Endothelial cell of umbilical vein (primary cell): ENCODE measurements at regions not wholly inside any gene's neighbourhood (a gene's known extent, or its start where the extent isn't known, plus 50 kb on each side); places are given as distances from the start of the nearest gene placed in this dataset.
"Not testable (repeated sequence)": the region's sequence is repeated elsewhere in the genome, so short reads cannot be mapped to it uniquely, and the experiment has no call there.

Source experiments
- BruUV-seq: library from RNA; stranded (reverse); fragments of 400-500 nt; replicated peaks from 2 replicates; lab custom pipeline; 2021; lab: Mats Ljungman, UMichigan
- CTCF ChIA-PET: fragments of 300-600, 350-600 bp; sonication (Branson Sonifier 250); formaldehyde crosslinking; loops from one replicate; lab custom pipeline; 2021; ENCODE audit warnings: antibody characterized with exemption, inconsistent platforms; lab: Charles Lee
- POLR2A ChIA-PET: fragments of 300-600, 350-600 bp; sonication (Branson Sonifier 250); formaldehyde crosslinking; loops from one replicate; lab custom pipeline; 2021; ENCODE audit warnings: antibody characterized with exemption, inconsistent platforms; lab: Charles Lee
- DNase-seq: peaks from one replicate; pipeline ENCODE4 v3.0.0-alpha.2; 2011; ENCODE audit warnings: low read depth, low spot score
- FAIRE-seq: peaks from 2 replicates; lab custom pipeline; 2011; peaks lifted over from hg19 to GRCh38; lab: Jason Lieb, UNC
- H2AFZ ChIP-seq: 2 replicates; pipeline ENCODE4 v1.6.0; 2012; ENCODE audit warnings: low read depth, low read length, control low read depth, inconsistent platforms
- H3K27ac ChIP-seq: 2 replicates; pipeline ENCODE4 v1.5.1; 2011; ENCODE audit warnings: low read depth, mild to moderate bottlenecking, control low read depth, low read length, moderate library complexity; ENCODE audit not compliant: insufficient read depth
- H3K27me3 ChIP-seq, 2 experiments: 2 replicates each; pipeline versions ENCODE4 v1.6.0 to v1.6.1; 2011; ENCODE audit warnings: low read length in 2 of 2, mixed read lengths in 1 of 2; ENCODE audit not compliant: control insufficient read depth in 2 of 2, insufficient read depth in 2 of 2
- H3K36me3 ChIP-seq, 2 experiments: 2 replicates in 1 of 2; 3 replicates in 1 of 2; pipeline ENCODE4 v1.5.1; 2011; ENCODE audit warnings: low read length in 2 of 2, mild to moderate bottlenecking in 1 of 2, moderate library complexity in 1 of 2; ENCODE audit not compliant: control insufficient read depth in 2 of 2, insufficient read depth in 2 of 2; ENCODE audit errors: extremely low read depth in 1 of 2
- H3K4me1 ChIP-seq: 3 replicates; pipeline ENCODE4 v1.5.1; 2011; ENCODE audit warnings: mild to moderate bottlenecking, low read length; ENCODE audit not compliant: control insufficient read depth, insufficient read depth; ENCODE audit errors: extremely low read depth
- H3K4me2 ChIP-seq: 2 replicates; pipeline ENCODE4 v1.6.1; 2011; ENCODE audit warnings: low read length, control low read depth, mixed read lengths; ENCODE audit not compliant: insufficient read depth
- H3K4me3 ChIP-seq, 3 experiments: fragments of 200-600 bp in 1 of 3; sonication (generic), shearing (Covaris generic) in 1 of 3; replicated peaks in 1 of 3; 2 replicates each; pipeline ENCODE4 v1.5.1; 2011 to 2016; ENCODE audit warnings: control low read depth in 3 of 3, low read length in 3 of 3, mild to moderate bottlenecking in 2 of 3, inconsistent platforms in 1 of 3, low read depth in 1 of 3, moderate library complexity in 1 of 3; ENCODE audit not compliant: insufficient read depth in 1 of 3
- H3K79me2 ChIP-seq: 2 replicates; pipeline ENCODE4 v1.6.0; 2012; ENCODE audit warnings: low read length, inconsistent platforms; ENCODE audit not compliant: control insufficient read depth, insufficient read depth
- H3K9ac ChIP-seq: replicated peaks from 2 replicates; pipeline ENCODE3; 2011; ENCODE audit warnings: low read length, control low read depth; ENCODE audit not compliant: insufficient read depth; ENCODE audit errors: extremely low read depth
- H3K9me1 ChIP-seq: replicated peaks from 3 replicates; pipeline ENCODE4 v1.6.0; 2011; ENCODE audit warnings: mild to moderate bottlenecking, low read length; ENCODE audit not compliant: control insufficient read depth, insufficient read depth; ENCODE audit errors: extremely low read depth
- H3K9me3 ChIP-seq: replicated peaks from 2 replicates; pipeline ENCODE4 v1.5.1; 2012; ENCODE audit warnings: low read length, inconsistent platforms; ENCODE audit not compliant: control insufficient read depth, insufficient read depth
- H4K20me1 ChIP-seq: replicated peaks from 2 replicates; pipeline ENCODE3; 2011; ENCODE audit warnings: mild to moderate bottlenecking, low read length; ENCODE audit not compliant: control insufficient read depth, insufficient read depth; ENCODE audit errors: extremely low read depth
- dilution Hi-C: fragments of 300-500 bp; cut with MboI; formaldehyde crosslinking; loops from one replicate; pipeline ENCODE4 v1.15.0; 2019; ENCODE audit warnings: low sequenced_read_pairs; ENCODE audit not compliant: extremely low pct_ligation_motif_present
- intact Hi-C: fragments of 100-400 bp; cut with micrococcal nuclease; formaldehyde crosslinking; loops from one replicate; pipeline ENCODE4 v1.10.0; 2022

DNA sequence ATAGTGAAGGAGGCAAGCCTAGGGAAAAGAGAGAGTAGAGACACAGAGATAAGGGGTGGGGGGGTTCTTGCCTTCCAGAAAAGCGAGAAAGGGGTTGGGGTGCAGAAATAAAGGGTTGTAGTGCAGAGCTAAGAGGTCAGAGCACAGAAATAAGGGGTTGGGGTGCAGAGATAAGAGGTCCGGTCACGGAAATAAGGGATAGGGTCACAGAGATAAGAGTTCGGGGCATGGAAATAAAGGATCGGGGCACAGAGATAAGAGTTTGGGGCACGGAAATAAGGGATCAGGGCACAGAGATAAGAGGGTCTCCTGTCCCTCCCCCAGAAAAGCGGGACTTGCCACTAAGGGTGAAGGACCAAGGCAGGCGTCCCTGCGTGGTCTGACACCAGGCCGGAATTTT, 222.0 kb downstream of the OTOP1 start:
- BruUV-seq, result not testable (repeated sequence)

DNA sequence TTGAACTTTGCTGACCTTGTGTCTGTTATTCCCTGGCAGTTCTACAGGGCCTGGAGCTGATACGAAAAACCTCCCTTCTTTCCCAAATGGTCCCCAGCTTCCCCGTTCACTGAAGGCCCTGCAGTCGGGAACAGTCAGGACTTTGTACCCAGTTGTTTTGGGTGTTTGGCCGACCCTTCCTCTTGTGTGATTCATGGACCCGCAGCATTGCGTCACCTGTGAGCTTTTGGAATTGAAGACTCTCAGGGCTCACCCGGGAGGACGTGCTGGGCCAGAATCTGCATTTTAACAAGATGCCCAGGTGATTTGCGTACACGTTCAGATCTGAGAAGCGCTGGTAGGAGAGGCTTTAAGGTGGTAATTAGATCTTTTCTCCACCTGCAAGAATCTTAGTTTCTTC, 220.4 kb downstream of the OTOP1 start:
- H3K9me3 ChIP-seq, BruUV-seq, H3K27ac ChIP-seq, H3K4me2 ChIP-seq, H3K9me1 ChIP-seq, FAIRE-seq, H3K9ac ChIP-seq, H3K36me3 ChIP-seq, intact Hi-C loops, POLR2A ChIA-PET, H3K4me1 ChIP-seq, DNase-seq, H3K79me2 ChIP-seq, H3K27me3 ChIP-seq, H4K20me1 ChIP-seq, H2AFZ ChIP-seq, CTCF ChIA-PET, dilution Hi-C loops, H3K4me3 ChIP-seq: not testable (repeated sequence)

More for the DNA sequence above, 222.0 kb downstream of the OTOP1 start:
- H3K27ac ChIP-seq, intact Hi-C loops, CTCF ChIA-PET, H3K4me1 ChIP-seq, dilution Hi-C loops, H4K20me1 ChIP-seq, H3K27me3 ChIP-seq, H3K9ac ChIP-seq, H3K4me3 ChIP-seq, FAIRE-seq, DNase-seq, H3K4me2 ChIP-seq, H3K9me3 ChIP-seq, H3K9me1 ChIP-seq, H3K79me2 ChIP-seq, H2AFZ ChIP-seq, POLR2A ChIA-PET, H3K36me3 ChIP-seq: not testable (repeated sequence)

- dilution Hi-C loops, CTCF ChIA-PET, H3K4me1 ChIP-seq, intact Hi-C loops, H3K9me1 ChIP-seq, FAIRE-seq, H3K36me3 ChIP-seq, H3K9ac ChIP-seq, H3K27me3 ChIP-seq, H3K9me3 ChIP-seq, H3K4me2 ChIP-seq, H4K20me1 ChIP-seq, H3K79me2 ChIP-seq, H2AFZ ChIP-seq, H3K27ac ChIP-seq, BruUV-seq, H3K4me3 ChIP-seq, DNase-seq, POLR2A ChIA-PET: not testable (repeated sequence)
These were observed 207.7 kb downstream of the OTOP1 start for GRCh38 chr4:4019071-4019470.

DNA sequence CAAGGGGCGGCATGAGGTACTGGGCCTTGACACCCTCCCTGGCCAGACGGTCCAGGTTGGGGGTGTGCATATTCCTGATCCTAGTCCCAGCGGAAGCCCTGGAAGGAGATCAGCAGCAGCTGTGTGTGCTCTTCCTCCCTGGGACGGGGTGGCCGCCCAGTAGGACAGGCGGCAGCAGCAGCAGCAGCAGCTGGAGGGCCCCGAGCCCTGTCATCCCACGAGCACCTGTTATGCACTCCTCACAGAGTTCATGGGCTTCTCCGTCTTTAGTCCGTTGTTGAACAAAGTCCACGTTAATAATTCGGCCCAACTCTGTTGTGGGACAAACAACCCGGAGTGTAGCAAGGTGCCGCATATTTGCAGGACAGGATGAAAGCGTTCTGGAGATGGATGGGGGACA, 205.6 kb downstream of the OTOP1 start:
- H3K9ac ChIP-seq, dilution Hi-C loops, H3K27me3 ChIP-seq, BruUV-seq, H3K27ac ChIP-seq, FAIRE-seq, H3K4me1 ChIP-seq, CTCF ChIA-PET, H3K4me3 ChIP-seq, H3K4me2 ChIP-seq, DNase-seq, intact Hi-C loops, H3K9me3 ChIP-seq, H3K79me2 ChIP-seq, H2AFZ ChIP-seq, POLR2A ChIA-PET, H3K9me1 ChIP-seq, H3K36me3 ChIP-seq, H4K20me1 ChIP-seq: not testable (repeated sequence)
